ENCODE measurements at regions not wholly inside any gene's neighbourhood (a gene's known extent, or its start where the extent isn't known, plus 50 kb on each side); places are given as distances from the start of the nearest gene placed in this dataset.

DNA sequence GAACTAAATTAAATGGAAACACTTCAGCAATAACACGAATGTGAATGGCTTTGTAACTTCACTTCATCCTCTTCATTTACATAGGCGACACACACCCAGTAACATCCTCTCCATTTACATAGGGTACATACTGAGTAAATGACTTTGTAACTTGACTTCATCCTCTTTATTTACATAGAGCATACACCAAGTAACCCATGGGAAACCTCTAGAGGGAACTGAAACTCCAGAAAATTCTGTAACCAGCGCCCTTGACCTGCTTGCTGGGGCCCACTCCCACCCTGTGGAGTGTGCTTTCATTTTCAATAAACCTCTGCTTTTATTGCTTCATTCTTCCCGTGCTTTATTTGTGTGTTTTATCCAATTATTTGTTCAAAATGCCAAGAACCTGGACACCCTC, 81.6 kb upstream of the OPRM1 start:
- no peak overlapping the region for H3K56ac ChIP-seq (replicated peaks; ENCODE audit: insufficient read length, low read depth, low read length)
- no peak overlapping the region for H3K4me3 ChIP-seq (ENCODE audit: extremely low read depth in 1 of 4, insufficient read depth in 2 of 4, low read depth in 3 of 4, low read length in 4 of 4)
- no peak overlapping the region for H3K14ac ChIP-seq (ENCODE audit: insufficient read length)
- no peak overlapping the region for H2AFZ ChIP-seq (ENCODE audit: low read length)
- WGBS, 2 experiments (ENCODE audit: extremely low coverage in 1 of 2, insufficient coverage in 1 of 2, insufficient read length in 1 of 2, insufficient replicate concordance in 2 of 2, low coverage in 1 of 2, low lambda C conversion rate in 2 of 2, missing lambda C conversion rate in 1 of 2), result 84% methylated on average over 4 of the region's 4 CpGs; no CpG with 5 or more reads in 1 of the 2 experiments
- no peak overlapping the region for H3K4me2 ChIP-seq (ENCODE audit: insufficient read depth in 1 of 2, low read depth in 2 of 2, low read length in 2 of 2)
- no peak overlapping the region for H3K9ac ChIP-seq (replicated peaks in 1 of 4; ENCODE audit: extremely low read depth in 1 of 4, low read depth in 3 of 4, low read length in 3 of 4)
- H4K8ac ChIP-seq (ENCODE audit: extremely low read depth, insufficient read depth, low read length), result no peak overlapping the region
- FAIRE-seq (no peak), DNase-seq (ENCODE audit: low read depth in 1 of 2, low spot score in 2 of 2) (no peak)
- no peak for TF ChIP-seq CTBP2 (IDR thresholded peaks at IDR 0.05; ENCODE audit: borderline replicate concordance, insufficient read depth, insufficient read length, low read length)
- TF ChIP-seq NANOG (IDR thresholded peaks at IDR 0.05; ENCODE audit: insufficient read depth, low read depth, low read length, poor library complexity, severe bottlenecking), result no peak
- peaks cover 7% of the 10 kb centered on the region in 2 experiments for H3K9me3 ChIP-seq (ENCODE audit: insufficient read depth in 2 of 2, low read depth in 1 of 2, low read length in 1 of 2)
- H3K79me1 ChIP-seq (ENCODE audit: low read depth, low read length), result no peaks in the 10 kb centered on the region
- H3K4me1 ChIP-seq (replicated peaks in 1 of 4; ENCODE audit: control insufficient read depth in 3 of 4, insufficient read depth in 4 of 4, low read length in 3 of 4), result peaks cover 0 to 3% (median 2%) of the 10 kb centered on the region in 4 experiments; a peak in 2 of 7 replicates
- no peaks in the 10 kb centered on the region for H4K20me1 ChIP-seq (replicated peaks in 1 of 2; ENCODE audit: control insufficient read depth in 1 of 2, insufficient read depth in 2 of 2, low read length in 2 of 2)
- ChIA-PET CTCF (ENCODE audit: partially characterized antibody) (no interaction called here), POLR2A (ENCODE audit: partially characterized antibody) (no interaction called here)
- H4K91ac ChIP-seq (replicated peaks; ENCODE audit: insufficient read length, low read length), result no peak overlapping the region
- no peak overlapping the region for H3K27ac ChIP-seq (ENCODE audit: low read depth, low read length)
- H2BK5ac ChIP-seq (ENCODE audit: low read depth, low read length), result no peak overlapping the region
- no peak overlapping the region for H3K4ac ChIP-seq (replicated peaks; ENCODE audit: insufficient read length, low read depth, low read length)
- H2BK120ac ChIP-seq (replicated peaks; ENCODE audit: low read depth, low read length), result no peak overlapping the region
- no peaks in the 10 kb centered on the region for H3K79me2 ChIP-seq (ENCODE audit: control insufficient read depth in 1 of 2, insufficient read depth in 2 of 2, low read length in 2 of 2)
- H4K5ac ChIP-seq (ENCODE audit: insufficient read length, low read depth, low read length), result no peak overlapping the region
- H3K23me2 ChIP-seq (ENCODE audit: low read depth, low read length), result no peaks in the 10 kb centered on the region
- H2BK12ac ChIP-seq (ENCODE audit: low read depth, low read length), result no peak overlapping the region
- H3K23ac ChIP-seq (ENCODE audit: insufficient read length), result no peak overlapping the region
- peaks cover 0 to 6% (median 0%) of the 10 kb centered on the region in 4 experiments; a peak in 1 of 8 replicates for H3K36me3 ChIP-seq (ENCODE audit: control insufficient read depth in 2 of 4, insufficient read depth in 4 of 4, low read length in 3 of 4)
- H2BK20ac ChIP-seq (ENCODE audit: low read length), result no peak overlapping the region
- no peaks in the 10 kb centered on the region for H3K27me3 ChIP-seq (replicated peaks in 1 of 4; ENCODE audit: control insufficient read depth in 3 of 4, extremely low read depth in 1 of 4, insufficient read depth in 3 of 4, low read length in 3 of 4)
- no peak overlapping the region for H2AK5ac ChIP-seq (ENCODE audit: low read depth, low read length)
- H2BK15ac ChIP-seq (ENCODE audit: low read length), result no peak overlapping the region
- H3K18ac ChIP-seq (ENCODE audit: extremely low read depth, low read length), result no peak overlapping the region
